ENCODE measurements at regions not wholly inside any gene's neighbourhood (a gene's known extent, or its start where the extent isn't known, plus 50 kb on each side); places are given as distances from the start of the nearest gene placed in this dataset.

GRCh38 chr15:62417439-62417838 lies 252.4 kb upstream of the C2CD4B start:
- TF ChIP-seq EZH2 (IDR thresholded peaks at IDR 0.05; ENCODE audit: borderline replicate concordance, low read depth, low read length, poor library complexity, severe bottlenecking): no peak
- TF ChIP-seq CTCF (conservative IDR thresholded peaks at IDR 0.05; ENCODE audit: low read depth, low read length): no peak

All from A673 (cell line).